NCI-H510A treated with DMSO at 0.1 percent for 48 hours (cell line): ENCODE measurements at regions not wholly inside any gene's neighbourhood (a gene's known extent, or its start where the extent isn't known, plus 50 kb on each side); places are given as distances from the start of the nearest gene placed in this dataset.

Source experiments
- DNase-seq: peaks from one replicate; lab custom pipeline; 2025; lab: John Stamatoyannopoulos, UW

- DNase-seq, result no peak
Observed at GRCh38 chr2:3960106-3960505, 256.7 kb downstream of the DCDC2C start.

GRCh38 chr2:3962719-3963118 lies 259.3 kb downstream of the DCDC2C start:
- no peak for DNase-seq

- DNase-seq, result no peak
Observed at GRCh38 chr2:3965211-3965610, 261.8 kb downstream of the DCDC2C start.

- no peak for DNase-seq
Observed at GRCh38 chr2:3965953-3966352, 262.6 kb downstream of the DCDC2C start.

GRCh38 chr2:3966470-3966869 lies 263.1 kb downstream of the DCDC2C start:
- no peak for DNase-seq

GRCh38 chr2:3968736-3969135 lies 265.4 kb downstream of the DCDC2C start:
- no peak for DNase-seq

- DNase-seq, result no peak
Observed at GRCh38 chr2:3970791-3971651, 267.6 kb downstream of the DCDC2C start.

GRCh38 chr2:3971652-3972192 lies 268.3 kb downstream of the DCDC2C start:
- no peak for DNase-seq

- no peak for DNase-seq
Observed at GRCh38 chr2:3972377-3972776, 269.0 kb downstream of the DCDC2C start.

GRCh38 chr2:3974765-3975164 lies 271.4 kb downstream of the DCDC2C start:
- DNase-seq, result no peak

- no peak for DNase-seq
Observed at GRCh38 chr2:3981446-3981987, 278.1 kb downstream of the DCDC2C start.

GRCh38 chr2:3982160-3982559 lies 278.8 kb downstream of the DCDC2C start:
- DNase-seq, result no peak

GRCh38 chr2:3986063-3986462 lies 282.7 kb downstream of the DCDC2C start:
- no peak for DNase-seq

- no peak for DNase-seq
Observed at GRCh38 chr2:3986530-3987258, 283.3 kb downstream of the DCDC2C start.

GRCh38 chr2:4002841-4003403 lies 299.5 kb downstream of the DCDC2C start:
- DNase-seq, result no peak

- no peak for DNase-seq
Observed at GRCh38 chr2:4012197-4012596, 308.8 kb downstream of the DCDC2C start.

- no peak for DNase-seq
Observed at GRCh38 chr2:4018535-4018934, 315.2 kb downstream of the DCDC2C start.

GRCh38 chr2:4020153-4020552 lies 316.8 kb downstream of the DCDC2C start:
- peak; percentile 90 for DNase-seq

- DNase-seq, result peak; percentile 69
Observed at GRCh38 chr2:4020649-4021048, 317.3 kb downstream of the DCDC2C start.

- DNase-seq, result no peak
Observed at GRCh38 chr2:4024605-4025004, 321.2 kb downstream of the DCDC2C start.

GRCh38 chr2:4029081-4029480 lies 325.7 kb downstream of the DCDC2C start:
- DNase-seq, result no peak

- DNase-seq, result no peak
Observed at GRCh38 chr2:4039896-4040295, 336.5 kb downstream of the DCDC2C start.
